ENCODE measurements at regions not wholly inside any gene's neighbourhood (a gene's known extent, or its start where the extent isn't known, plus 50 kb on each side); places are given as distances from the start of the nearest gene placed in this dataset.

- TF ChIP-seq CTCF (IDR thresholded peaks at IDR 0.05) (no peak), POLR2A (IDR thresholded peaks at IDR 0.05) (no peak), POLR2AphosphoS5 (IDR thresholded peaks at IDR 0.05) (no peak)
Observed at GRCh38 chr1:102047724-102048123, 51.0 kb upstream of the OLFM3 start.

Measured in breast epithelium (tissue), 3 donors.